ENCODE measurements at regions not wholly inside any gene's neighbourhood (a gene's known extent, or its start where the extent isn't known, plus 50 kb on each side); places are given as distances from the start of the nearest gene placed in this dataset.

DNA sequence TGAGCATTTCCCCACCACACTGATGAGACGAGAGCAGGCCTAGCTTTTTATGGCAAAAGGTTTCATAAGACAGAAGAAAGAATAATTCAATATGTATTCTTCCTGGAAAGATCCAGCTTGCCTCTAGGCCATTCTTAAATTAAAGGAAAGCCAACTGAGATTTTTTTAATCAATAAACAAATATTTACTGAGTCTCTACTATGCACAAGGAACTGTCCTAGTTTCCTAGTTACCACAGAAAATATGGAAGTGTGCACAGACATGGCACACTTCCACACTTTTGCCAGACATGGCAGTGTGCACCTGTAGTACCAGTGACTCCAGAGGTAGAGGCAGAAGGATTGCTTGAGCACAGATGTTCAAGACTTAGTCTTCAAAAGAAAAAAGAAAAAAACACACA, 281.0 kb downstream of the CETN3 start:
- TF ChIP-seq, protein P1, sequence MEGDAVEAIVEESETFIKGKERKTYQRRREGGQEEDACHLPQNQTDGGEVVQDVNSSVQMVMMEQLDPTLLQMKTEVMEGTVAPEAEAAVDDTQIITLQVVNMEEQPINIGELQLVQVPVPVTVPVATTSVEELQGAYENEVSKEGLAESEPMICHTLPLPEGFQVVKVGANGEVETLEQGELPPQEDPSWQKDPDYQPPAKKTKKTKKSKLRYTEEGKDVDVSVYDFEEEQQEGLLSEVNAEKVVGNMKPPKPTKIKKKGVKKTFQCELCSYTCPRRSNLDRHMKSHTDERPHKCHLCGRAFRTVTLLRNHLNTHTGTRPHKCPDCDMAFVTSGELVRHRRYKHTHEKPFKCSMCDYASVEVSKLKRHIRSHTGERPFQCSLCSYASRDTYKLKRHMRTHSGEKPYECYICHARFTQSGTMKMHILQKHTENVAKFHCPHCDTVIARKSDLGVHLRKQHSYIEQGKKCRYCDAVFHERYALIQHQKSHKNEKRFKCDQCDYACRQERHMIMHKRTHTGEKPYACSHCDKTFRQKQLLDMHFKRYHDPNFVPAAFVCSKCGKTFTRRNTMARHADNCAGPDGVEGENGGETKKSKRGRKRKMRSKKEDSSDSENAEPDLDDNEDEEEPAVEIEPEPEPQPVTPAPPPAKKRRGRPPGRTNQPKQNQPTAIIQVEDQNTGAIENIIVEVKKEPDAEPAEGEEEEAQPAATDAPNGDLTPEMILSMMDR (IDR thresholded peaks at IDR 0.05), result no peak
- TF ChIP-seq POLR2AphosphoS5 (IDR thresholded peaks at IDR 0.05) (no peak), POLR2A (IDR thresholded peaks at IDR 0.05) (no peak)
